ENCODE measurements at regions not wholly inside any gene's neighbourhood (a gene's known extent, or its start where the extent isn't known, plus 50 kb on each side); places are given as distances from the start of the nearest gene placed in this dataset.
"Not testable (repeated sequence)": the region's sequence is repeated elsewhere in the genome, so short reads cannot be mapped to it uniquely, and the experiment has no call there.

- DNase-seq (ENCODE audit: low spot score): no peak
Observed at GRCh38 chr6:144360401-144360800, 75.3 kb downstream of the UTRN start.

DNA sequence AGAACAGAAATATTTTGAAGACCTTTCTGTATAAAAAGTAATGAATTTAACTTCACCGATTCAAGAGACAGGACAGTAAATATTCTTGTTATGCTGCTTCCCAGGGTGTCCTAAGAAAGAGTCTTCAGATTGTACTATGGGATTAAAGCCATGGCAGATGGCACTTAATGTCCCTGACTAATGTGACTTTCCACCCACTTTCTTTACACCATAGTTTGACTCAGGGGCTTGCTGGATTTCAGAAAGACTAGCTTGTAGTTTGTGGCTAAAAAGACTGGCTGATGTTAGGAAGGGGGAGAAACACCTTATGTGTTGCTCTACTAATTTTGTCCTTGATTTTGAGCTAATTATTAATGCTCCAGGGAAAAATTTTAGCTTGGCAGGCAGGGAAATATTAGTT is 75.9 kb downstream of the UTRN start:
- no peak for DNase-seq (ENCODE audit: low spot score)

DNA sequence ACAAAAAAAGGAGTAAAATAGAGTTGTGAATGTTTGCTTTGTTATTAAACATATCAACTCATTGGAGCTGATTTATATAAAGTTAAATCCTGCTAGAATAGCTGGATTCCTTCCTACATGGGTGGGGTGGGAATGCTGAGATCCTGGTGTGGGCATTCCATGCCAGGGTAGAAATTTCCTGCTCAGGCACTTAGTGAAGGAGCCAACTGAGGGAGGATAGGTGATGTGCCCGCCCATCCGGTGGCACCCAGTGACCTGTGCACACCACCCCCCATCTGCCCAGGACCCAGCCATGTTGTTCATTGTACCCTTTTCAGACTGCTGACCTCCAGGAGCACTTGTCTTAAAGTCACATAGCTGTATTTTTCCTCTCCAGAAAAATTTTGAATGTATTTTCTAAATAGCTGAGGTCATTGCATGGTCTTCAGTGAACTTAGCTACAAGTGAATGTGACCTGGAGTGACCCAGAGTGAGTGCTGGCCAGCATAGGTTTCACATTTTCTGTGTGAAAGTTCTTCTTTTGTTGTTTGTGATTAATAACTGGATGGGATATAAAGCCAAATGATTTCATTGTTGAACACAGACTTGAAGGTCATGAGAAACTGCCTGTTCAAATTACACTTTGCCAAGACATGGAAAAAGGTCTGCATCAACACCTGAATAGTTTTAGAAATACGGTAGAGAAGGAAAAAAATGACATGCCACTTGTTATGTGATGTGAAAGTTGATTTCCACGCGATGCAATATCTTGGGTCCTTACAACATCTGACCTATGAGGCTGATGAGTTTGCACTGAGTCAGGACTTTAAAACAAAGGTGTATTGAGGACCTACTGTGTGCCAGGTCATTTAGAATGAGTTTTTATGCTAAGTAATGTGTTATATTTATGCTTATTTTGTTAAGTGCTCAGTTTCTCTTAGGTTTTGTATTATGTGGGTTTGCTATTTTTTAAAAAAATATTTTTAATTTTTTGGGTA is 77.2 kb downstream of the UTRN start:
- DNase-seq (ENCODE audit: low spot score): no peak

GRCh38 chr6:144364208-144364720 is 79.1 kb downstream of the UTRN start:
- DNase-seq (ENCODE audit: low spot score): no peak

DNA sequence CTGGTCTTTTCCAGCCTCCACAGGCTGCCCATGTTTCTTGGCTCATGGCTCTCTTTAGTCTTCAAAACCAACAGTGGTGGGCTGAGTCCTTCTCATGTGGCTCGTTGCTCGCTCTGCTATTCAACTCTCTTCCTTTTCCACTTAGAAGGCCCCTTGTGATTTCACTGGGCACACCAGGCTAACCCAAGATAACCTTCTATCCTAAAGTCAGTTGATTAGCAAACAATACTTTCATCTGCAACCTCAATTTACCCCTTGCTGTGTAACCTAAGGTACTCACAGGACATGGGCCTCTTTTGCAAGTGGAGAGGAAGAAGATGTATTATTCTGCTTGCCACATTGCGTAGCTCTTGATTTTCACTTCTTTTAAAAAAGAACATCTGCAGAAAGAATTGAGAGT is 79.6 kb downstream of the UTRN start:
- no peak for DNase-seq (ENCODE audit: low spot score)

DNA sequence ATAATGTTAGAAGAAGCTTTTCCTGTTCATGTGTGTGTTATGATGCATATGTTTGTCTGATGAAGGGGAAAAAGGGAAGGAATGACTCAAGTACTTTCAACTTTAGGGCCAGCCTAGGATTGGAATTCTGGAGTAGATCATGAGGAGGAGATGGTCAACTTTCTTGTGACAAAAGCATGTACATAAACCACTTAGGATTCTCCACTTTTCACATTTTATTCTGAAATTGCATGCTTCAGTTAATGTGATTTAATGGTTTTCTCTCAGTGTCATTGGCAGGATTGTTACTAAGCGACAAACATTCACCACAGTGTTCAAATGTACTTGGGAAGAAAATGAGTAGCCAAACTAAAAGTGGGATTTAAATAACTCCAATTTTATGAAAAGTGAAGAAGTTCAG is 80.1 kb downstream of the UTRN start:
- no peak for DNase-seq (ENCODE audit: low spot score)

- DNase-seq (ENCODE audit: low spot score): not testable (repeated sequence)
Observed at GRCh38 chr6:144369696-144370095, 84.6 kb downstream of the UTRN start.

DNA sequence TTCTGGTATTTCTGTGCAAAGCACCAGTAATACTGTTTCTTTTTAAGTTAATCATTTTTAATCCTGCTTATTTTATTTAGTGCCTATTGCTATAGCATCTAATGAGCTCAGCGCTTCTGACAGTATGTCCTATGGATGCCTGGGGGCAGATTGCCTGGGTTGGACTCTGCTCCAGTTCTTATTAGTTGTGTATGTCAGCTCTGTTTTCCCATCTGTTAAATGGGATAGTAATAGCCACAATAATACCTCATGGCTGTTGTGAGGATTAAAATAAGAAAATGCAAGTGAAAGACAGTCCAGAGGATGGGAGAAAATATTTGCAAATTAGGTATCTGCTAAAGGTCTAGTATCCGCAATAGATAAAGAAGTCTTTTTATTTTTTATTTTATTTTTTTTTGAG is 87.0 kb downstream of the UTRN start:
- DNase-seq (ENCODE audit: low spot score): no peak

DNA sequence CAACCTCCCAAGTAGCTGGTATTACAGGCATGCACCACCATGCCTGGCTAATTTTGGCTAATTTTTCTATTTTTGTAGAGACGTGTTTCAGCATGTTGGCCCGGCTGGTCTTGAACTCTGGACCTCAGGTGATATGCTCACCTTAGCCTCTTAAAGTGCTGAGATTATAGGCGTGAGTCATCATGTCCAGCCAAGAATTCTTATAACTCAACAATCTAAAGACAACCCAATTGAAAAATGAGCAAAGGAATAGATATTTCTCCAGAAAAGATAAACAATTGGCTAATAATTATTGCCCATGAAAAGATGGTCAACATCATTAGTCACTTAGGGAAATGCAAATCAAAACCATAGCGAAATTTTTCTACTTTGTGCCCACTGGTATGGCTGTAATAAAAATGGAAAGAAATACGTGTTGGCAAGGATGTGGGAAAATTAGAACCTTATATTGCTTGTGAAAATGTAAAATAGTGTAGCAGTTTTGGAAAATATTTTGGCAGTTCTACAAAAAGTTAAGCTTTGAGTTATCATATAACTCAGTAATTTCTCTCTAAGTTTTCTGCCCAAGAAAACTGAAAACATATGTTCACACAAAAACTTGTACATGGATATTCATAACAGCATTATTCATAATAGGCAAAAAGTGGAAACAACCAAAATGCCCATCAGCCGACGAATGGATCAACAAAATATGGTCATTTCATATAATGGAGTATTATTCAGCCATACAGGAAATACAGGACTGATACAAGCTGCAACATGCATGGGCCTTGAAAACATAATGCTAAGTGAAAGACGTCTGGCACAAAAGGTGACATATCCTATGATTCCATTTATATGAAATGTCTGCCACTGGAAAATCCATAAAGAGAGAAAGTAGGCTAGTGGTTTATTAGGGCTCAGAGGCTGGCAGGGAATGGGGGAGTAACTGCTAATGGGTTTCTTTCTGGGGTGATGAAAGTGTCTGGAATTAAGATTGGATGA is 87.8 kb downstream of the UTRN start:
- no peak for DNase-seq (ENCODE audit: low spot score)

GRCh38 chr6:144374525-144374924 is 89.4 kb downstream of the UTRN start:
- DNase-seq (ENCODE audit: low spot score): not testable (repeated sequence)

- DNase-seq (ENCODE audit: low spot score): no peak
Observed at GRCh38 chr6:144377586-144378210, 92.6 kb downstream of the UTRN start.

DNA sequence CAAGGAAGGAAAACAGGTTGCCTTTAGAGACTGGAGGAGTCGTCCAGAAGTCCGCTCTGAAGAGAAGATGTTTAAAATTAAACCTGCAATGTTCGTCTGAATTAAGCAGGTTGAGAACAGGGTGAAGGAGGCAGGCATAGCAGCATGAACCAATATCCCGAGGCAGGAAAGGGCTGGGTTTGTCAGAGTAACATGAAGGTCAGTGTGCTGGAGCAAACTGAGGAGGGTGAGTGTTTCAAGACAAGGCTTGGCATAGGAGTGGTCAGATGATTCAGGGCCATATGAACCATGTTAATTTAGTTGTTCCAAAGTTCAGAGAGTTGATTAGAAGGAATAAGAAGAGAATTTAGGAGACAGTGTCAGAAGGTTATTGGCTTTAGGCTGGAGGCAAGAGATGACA is 93.3 kb downstream of the UTRN start:
- no peak for DNase-seq (ENCODE audit: low spot score)

DNA sequence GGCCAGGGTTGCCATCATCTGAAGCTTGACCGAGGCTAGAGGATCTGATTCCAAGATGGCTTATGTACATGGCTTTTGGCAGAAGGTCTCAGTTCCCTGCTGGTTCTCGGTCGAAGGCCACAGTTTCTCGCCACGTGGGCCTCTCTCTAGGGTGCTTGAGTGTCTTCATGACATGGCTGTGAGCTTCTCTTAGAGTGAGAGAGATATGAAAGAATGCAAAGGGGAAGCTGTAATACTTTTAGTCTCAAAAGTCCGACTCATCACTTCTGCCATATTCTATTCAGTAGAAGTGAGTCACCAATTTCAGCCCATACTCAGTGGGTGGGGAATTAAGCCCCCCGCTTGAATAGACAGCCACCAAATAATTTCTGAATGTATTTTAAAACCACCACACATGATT is 94.2 kb downstream of the UTRN start:
- no peak for DNase-seq (ENCODE audit: low spot score)

- not testable (repeated sequence) for DNase-seq (ENCODE audit: low spot score)
Observed at GRCh38 chr6:144381499-144381898, 96.4 kb downstream of the UTRN start.

- DNase-seq (ENCODE audit: low spot score): no peak
Observed at GRCh38 chr6:144383336-144383735, 98.2 kb downstream of the UTRN start.

GRCh38 chr6:144384427-144384826 is 99.3 kb downstream of the UTRN start:
- DNase-seq (ENCODE audit: low spot score): no peak

DNA sequence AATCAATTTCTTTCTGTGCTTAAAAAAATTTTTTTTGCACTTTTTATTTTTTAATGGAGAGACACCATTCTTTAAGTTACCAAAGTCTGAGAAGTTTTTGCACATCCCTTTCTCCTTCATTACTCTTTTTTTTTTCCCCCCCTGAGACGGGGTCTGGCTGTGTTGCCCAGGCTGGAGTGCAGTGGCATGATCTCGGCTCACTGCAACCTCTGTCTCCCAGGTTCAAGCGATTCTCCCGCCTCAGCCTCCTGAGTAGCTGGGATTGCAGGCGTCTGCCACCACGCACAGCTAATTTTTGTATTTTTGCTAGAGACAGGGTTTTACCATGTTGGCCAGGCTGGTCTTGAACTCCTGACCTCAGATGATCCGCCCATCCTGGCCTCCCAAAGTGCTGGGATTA is 104.3 kb downstream of the UTRN start:
- not testable (repeated sequence) for DNase-seq (ENCODE audit: low spot score)

GRCh38 chr6:144390202-144390601 is 105.1 kb downstream of the UTRN start:
- DNase-seq (ENCODE audit: low spot score): no peak

- DNase-seq (ENCODE audit: low spot score): no peak
Observed at GRCh38 chr6:144390886-144391285, 105.8 kb downstream of the UTRN start.

GRCh38 chr6:144392536-144392935 is 107.4 kb downstream of the UTRN start:
- no peak for DNase-seq (ENCODE audit: low spot score)

DNA sequence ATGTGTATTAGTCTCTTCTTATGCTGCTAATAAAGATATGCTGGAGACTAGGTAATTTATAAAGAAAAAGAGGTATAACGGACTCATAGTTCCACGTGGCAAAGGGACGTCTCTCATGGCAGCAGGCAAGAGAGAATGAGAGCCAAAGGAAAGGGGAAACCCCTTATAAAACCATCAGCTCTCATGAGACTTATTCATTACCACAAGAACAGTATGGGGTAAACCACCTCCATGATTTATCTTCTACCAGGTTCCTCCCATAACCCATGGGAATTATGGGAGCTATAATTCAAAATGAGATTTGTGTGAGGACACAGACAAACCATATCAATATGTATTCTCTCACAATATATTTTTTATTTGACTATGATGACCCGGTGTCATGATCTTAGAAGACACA is 109.1 kb downstream of the UTRN start:
- DNase-seq (ENCODE audit: low spot score): no peak

GRCh38 chr6:144395014-144395413 is 109.9 kb downstream of the UTRN start:
- no peak for DNase-seq (ENCODE audit: low spot score)
